Activated CD4-positive, alpha-beta T cell treated with anti-CD3 and anti-CD28 coated beads, Interleukin-2, amount 50 U/mL, for 4 hours (primary cell): ENCODE measurements at regions not wholly inside any gene's neighbourhood (a gene's known extent, or its start where the extent isn't known, plus 50 kb on each side); places are given as distances from the start of the nearest gene placed in this dataset.

Experiments used
- DNase-seq, 2 experiments: peaks; one replicate each; pipeline ENCODE4 v3.0.0-alpha.2; 2020

DNA sequence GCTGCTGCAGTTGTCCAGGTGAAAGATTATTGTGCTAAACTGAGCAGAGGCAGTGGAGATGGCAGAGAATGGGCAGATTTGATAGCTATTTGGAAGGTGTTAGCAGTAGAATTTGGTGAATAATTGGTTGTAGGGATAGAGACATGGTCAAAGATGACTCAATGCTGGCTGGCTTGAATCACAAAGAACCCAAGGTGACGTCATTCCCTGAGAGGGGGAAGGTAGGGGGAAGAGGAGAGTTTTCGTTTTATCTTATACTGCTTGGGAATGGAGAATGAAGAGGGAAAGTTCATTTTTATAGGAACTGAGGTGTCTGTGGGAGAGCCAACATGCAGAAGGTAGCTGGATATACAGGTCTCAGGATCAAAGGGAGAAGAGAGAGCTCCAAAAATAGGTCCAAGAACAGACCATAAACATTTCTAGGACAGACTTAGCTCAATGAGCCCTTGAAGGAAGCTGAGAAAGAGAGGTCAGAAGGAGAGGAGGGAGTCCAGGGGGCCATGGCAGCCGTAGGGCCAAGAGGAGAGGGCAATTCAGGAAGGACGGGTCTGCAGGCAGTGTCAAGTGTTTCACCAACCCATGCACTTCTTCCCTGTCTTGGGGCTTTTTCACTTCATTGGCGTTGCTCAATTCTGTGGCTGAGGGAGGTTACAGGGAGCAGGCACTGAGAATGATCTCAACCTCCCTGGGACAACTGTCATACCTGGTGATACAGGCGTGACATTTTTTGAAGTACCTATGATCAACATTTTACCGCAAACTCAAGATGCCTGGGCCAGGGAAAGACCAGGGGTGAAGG, 281.3 kb downstream of the TDRD15 start:
- no peak for DNase-seq

DNA sequence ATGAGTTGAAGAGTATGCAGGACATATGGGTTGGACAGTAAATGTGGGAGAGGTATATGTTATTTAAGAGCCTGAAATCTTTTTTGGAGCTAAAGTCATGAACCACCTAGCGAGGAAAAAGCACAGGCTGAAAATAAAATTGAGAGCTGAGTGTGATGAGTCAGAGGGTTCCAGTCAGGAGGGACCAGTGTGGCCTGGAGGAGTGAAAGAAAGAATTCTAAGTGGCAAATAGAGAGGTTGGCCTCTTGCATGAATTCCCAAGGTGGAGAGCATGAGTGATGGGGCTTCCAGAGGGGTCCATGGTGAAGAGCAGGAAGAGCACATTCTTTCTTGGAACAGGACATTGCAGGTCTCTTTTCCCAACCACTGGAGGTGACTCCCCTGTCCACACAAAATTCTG, 282.6 kb downstream of the TDRD15 start:
- DNase-seq = no peak

DNA sequence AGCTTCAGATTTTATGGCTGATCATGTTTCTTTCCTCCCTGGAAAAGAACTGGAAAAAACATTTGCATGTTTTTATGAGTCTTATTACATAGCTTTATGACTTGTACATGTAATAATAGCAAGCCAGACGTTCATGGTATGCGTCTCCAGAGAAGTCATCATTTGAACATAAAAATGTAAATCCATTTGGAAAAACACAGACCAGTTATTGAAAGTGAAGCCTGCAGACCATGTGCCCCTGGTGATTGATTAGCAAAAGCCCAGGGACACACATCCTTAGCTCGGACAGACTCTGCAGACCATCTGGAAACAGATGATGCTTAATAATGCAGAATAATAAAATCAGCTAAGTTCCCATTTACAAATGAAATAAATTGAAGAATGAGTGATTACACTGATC, 283.1 kb downstream of the TDRD15 start:
- DNase-seq = no peak

DNA sequence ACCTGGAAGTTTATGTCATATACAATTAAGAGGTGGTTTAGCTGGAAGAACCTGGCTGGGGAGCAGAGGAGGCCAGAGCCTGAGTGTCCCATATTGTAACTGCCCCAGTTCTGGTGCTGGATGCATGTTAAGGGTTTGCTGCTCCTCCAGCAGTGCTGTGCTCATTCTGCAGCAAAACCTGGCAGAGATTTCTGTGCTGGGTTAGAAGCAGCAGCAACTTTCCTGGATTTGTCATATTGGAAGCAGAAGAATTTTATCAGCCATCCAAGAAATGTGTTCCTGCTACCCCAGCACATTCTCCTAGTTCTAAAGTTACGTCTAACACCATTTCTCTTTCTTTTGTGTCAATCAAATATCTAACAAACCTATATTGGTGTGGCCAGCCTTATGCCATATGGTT, 284.1 kb downstream of the TDRD15 start:
- no peak for DNase-seq

DNA sequence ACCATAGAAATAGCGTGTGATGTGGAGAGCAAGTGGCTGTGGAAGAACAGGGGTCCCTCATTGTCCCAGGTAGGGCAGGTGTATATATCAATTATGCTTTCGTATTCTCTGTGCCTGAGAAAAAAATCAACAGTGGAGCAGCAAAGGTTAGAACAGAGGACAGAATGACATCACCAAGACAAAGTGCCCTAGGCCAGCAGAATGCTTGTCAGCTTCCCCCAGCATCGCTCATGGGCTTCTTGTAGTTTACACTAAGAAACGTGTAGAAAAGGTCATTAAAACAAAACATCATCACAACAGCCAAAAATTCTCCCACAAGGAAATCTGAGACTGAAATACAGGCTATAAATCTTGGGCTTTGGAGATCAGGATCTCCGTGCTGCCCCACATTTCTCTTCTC, 288.0 kb downstream of the TDRD15 start:
- DNase-seq = no peak

DNA sequence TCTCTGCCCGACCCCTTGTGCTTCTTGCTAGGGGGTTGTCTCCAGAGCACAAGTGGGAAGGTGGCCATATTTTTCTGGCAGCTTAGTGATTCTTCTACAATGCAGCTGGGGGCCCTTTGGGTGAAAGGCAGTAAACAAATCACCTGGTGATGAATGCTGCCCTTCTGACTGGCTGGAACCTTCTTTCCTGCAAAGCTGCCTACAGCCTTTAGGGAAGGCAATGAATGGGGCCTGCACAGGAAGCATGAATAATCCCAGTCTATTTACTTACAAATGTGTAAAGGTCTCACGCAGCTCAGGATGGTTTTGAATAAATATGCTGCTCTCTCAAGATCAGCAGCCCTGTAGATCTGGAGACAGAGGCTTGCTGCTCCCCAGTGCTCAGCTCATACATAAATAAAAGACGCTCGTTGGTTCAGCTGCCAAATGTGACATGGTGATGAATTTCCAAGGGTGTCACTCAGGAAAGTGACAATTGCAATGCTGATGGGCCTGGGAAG, 289.2 kb downstream of the TDRD15 start:
- DNase-seq = no peak

DNA sequence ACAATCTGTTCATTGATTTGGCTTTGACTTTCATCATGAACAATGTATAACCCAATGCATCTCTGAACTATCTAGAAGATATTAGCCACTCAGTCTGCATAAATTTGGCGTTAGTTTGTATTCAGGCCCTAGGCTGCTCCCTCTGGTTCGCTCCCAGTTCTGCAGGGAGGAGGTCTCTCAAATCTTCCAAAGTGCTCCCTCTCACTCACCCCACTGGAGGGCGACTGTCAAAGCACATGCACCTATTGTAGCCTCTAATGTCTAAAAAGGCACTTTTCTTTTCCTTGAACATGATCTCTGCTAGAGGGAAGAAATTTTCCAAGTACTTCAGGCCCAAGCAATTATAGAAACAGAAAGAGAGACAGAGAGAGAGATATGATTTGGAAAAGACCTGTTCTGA, 291.5 kb downstream of the TDRD15 start:
- no peak for DNase-seq

DNA sequence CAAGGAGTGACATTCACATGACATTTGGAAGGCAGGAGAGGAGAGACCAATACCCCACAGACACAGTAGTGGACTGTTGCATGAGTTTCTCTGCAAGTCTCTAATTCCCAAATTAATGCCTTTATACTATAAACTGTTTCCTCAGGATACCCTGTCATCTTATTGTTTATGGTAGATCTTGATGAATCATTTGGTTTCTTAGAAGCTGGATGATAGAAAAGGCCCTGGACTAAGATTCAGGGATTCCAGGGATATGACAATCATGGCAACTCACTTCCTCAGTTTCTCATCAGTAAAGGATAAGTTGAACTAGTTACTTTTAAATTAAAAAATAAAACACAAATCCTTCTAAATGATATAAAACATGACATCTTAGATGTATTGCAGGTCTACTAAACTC, 292.5 kb downstream of the TDRD15 start:
- DNase-seq = no peak

DNA sequence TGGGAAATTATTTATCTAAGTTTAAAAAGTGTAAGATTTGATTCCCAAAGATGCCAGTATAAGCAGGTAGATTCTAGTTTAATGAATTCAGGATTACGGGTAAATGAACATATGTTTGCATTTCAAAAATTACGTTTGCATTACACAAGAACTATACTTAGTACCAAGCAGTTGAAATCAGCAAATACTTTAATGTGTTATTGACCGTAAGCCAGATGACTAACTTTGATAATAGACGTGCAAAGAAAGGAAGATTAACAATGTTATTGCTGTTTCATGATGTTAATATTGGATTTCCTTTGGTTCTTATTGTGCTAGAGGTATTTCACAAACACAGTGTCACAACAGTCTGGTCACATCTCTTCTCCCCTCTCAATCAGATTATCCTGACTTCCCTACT, 294.7 kb downstream of the TDRD15 start:
- DNase-seq = no peak

DNA sequence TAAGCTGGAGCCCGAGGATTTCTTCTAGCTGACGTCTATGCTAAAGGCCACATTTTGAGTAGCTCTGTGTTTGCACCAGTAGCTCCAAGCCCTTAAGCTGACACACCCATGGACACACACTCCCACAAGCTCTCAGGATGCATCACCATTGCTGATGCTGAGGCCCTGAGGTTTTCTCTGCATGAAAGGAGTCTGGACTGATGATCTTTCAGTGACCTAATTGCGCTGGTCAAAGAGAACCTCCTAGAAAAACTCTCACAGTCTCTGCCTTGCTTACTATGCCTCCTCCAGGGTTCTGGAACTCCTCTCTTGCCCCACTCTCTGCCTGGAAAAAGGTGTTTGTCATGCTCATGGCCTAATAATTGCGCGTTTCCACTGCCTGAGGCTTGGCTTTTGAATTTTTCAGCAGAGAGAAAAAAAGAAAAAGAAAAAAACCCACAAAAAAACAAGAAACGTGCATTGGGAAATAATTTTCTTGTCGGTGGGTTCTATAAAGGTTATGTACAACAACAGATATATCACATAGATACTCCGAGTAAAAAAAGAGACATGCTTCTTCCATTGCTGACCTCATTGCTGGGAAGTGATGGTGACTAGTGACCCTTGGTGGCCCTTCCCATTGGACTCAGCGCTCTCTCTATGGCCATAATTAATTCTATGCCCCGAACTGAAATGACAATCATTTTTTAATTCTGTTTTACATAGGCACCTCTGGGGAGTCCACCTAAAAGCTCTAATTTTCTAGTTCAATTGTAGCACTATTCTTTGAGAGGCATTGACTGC, 297.0 kb downstream of the TDRD15 start:
- no peak for DNase-seq

DNA sequence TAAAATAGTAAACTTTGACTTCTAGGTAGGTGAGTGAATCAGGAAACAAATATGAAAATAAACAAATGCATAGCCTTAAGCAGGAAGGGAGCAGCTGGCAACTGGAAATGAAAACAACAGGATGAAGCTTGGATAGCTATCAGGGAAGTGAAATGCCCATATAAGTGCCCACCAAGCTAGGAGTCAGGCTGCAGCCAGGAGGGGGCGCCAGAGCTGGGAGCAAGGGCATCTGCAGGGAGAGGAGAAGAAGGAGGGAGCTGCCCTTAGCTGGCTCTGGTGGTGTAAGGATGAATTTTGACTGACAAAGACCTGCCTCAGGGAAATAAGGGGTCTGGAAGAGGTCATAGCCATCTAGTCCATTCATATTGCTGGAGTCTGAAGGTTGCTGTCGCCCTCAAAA, 298.3 kb downstream of the TDRD15 start:
- no peak for DNase-seq

DNA sequence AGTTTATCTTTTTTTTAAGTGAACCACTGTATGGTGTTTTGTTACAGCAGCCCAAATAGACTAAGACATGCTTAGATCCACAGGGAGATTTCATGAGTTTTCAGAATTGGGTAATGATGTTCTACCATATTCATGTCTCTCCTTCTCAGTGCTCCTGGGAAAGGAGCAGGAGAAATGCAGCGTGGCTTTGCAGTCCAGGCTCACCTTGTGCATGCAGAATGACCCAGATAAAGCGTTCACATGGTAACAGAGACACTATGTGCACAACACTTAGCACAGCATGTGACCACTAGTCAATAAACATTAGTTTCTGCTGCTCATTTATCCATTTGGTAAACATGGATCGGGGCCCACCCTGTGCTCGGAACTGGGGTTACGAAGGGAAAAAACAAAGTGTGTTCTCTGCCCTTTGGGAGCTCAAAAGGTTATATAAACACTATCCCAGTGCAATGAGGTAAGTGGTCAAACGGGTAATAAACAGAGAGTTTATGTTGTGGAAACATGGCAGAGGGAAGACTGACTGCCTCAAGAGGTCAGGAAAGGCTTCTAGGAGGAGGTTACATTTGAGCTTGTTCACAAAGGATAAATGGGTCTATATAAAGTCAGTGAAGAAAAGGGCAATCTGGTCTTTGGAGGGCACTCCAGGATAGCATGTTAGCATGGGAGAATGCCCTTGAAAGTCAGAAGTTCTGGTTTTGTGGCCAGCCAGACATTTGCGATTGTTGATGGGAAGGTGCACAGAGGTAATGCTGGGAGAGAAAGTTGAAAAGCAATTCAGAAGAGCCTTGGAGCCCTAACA, 299.2 kb downstream of the TDRD15 start:
- no peak for DNase-seq

DNA sequence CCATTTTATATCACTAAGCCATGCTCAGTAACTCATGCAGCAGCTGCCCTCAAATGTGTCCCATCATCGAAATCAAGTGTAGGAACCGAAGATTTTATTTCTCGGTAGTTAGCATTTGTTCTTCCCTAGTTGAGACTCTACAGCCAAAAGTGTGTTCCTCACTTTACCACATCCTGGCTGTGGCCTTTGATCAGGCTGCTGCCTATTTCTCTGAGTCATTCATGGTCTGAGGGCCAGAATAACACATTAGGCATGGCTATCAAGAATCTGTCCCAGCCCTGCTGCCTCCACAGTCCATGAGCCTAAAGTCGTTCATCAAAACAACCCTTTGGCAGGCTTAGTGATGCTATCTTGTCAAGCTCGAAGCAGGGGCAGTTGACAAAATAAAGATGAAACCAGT, 300.1 kb downstream of the TDRD15 start:
- no peak for DNase-seq

DNA sequence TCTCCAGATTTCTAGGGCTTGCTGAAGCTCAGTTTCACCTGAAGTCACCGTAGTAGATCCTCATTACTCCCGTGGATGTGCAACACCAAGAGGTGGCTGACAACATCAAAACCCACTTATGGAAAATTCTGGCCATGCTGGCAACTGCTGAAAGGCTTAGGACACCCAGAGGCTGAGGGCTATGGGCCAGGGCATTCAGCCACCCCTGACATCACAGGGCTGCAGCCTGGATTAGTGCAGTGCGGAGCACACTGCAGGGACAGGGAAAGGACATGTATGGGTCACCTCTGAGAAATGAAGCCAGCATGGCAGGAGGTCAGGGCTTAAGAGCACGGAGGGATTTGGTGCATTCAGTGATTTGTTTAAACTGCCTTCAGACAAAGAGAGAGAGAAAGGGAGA, 300.6 kb downstream of the TDRD15 start:
- no peak for DNase-seq

DNA sequence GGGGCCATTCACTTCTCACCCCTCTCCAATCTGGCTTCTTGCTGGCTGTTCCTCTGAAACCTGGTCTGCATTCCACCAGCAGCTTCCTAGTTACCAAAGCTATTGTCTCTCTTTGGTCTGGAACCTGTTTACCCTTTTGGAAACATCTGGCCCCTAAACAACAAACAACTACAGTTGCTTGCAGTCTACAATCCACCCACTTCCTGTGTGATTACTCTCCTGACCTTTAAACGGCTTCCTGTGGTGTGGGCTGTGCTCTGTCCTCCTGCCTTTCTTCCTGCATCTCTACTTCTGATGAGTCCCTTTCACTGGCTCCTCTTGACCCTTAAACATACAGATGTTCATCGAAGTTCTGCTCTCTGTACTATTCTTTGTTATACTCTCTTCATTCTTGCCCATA, 303.8 kb downstream of the TDRD15 start:
- no peak for DNase-seq

DNA sequence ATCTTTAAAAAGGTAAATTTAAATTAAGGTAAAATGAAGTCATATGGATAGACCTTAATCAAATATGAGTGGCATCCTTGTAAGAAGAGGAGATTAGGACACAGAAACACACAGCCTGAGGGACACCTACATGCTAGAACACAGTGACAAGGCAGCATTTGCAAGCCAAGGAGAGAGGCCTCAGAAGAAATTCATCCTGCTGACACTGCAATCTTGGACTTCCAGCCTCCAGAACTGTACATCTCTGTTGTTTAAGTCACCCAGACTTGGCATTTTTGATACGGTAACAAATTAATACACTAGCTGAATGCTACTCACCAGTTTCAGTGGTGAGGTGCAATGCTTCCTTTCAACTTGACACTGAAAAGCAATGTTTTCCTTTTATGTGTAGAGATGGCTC, 305.0 kb downstream of the TDRD15 start:
- no peak for DNase-seq

DNA sequence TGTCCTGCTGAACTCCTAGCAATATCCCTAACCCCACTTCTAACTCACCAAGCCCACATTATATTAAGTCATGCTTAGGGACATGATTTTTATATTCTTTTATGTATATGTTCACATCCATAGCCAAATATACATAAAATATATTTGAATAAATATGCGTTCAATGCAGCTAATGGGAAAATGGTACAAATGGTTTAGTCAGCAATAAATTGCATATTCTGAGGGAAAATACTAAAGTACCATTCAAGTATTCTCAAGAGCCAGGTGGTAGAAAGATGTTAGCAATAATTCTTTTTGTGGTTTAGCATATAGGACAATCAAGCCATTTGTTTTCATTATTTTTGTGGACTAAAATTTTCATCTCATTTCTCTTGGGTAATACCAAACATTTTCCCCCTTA, 306.0 kb downstream of the TDRD15 start:
- DNase-seq = no peak

DNA sequence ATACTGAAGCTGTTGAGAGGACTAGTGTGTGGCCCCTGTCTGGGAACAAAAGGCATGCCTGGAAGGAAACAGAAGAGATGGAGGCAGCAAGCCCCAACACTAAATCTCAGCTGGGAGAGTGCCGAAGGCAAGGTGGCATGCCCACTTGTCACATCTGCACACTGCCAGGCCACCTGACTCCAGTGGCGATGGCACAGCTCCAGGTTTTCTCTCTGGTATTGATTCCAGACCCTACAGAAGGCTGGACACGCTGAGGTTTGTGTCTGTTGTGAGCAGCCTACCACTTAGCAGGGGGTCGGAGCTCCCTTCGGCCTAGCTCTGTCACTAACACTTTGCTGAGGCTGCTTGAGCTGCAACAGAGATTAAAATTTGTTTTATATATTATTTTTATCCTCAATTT, 307.3 kb downstream of the TDRD15 start:
- no peak for DNase-seq

DNA sequence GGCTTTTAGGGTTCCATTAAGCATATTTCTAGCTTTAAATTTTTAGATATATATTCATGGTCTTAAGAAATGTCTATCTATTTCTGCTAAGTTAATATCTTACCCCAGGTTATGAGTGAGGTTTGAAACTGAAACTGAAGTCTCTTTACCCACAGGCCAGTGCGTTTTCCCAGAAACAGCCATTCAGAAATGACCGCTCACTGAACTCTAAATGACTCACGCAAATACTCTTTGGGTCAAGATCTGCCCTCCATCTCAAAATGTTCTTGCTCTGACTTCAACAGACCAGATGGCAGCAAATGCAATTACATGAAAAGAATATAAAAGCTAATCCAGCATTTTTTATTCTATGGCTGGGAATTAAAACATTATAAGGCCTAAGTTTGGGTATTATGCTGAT, 315.2 kb downstream of the TDRD15 start:
- DNase-seq = no peak

DNA sequence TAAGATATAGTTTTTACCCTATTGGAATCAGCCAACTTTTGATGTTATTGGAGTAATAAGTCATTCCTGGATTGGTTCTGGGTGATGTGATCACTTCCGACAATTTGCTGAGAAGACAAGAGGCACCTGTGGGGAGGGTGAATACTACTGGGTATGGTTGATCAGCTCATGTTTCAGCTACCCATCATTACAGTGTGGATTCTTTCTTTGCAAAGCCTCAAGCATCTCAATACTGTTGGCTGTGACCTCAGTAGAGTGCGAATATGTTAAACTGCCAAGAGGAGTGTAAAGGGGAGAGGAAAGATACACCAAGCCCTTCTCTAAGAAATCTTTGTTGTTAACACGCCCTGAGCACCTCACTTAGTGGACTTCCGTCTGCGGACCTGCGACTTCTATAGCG, 317.7 kb downstream of the TDRD15 start:
- no peak for DNase-seq

DNA sequence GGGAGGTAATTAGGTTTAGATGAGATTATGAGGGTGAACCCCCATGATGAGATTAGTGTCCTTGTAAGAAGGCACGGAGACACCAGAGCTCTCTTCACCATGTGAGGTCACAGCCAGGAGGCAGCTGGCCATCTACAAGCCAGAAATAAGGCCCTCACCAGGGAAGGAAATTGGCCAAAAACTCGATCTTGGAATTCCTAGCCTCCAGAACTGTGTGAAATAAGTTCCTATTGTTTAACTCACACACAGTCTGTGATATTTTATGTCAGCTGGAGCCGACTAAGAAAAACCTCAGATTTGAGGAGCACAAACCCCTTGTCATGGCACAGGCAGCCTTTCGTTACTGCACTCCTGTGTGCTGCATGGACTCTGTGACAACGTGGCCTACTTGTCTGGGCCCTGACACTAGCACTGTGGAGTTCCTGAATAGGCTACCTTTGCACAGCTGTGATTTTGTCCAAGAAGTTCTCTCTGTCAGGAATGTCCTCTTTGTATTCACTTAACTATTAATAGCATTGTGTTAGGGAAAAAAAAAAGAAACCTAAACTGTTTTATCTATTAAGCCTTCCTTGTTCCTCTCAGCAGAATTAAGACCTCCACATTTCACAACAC, 319.8 kb downstream of the TDRD15 start:
- no peak for DNase-seq

DNA sequence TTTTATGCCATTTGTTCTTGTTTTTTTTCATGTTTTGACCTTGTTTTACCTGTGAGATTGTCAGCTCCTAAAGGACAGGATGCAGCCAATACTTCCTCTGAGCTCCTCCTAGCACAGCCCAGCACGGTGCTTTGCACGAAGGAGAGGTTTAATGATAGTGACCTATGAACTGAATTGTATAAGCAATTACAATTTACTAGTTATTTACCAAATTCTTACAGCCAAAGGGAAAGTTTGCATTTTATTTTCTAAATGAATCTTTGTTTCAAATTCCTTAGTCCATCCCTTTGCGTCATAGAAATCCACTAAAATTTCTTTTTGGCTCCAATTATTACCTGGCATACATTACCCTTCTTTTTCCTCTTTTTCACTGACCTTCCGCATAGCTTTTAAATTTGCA, 326.1 kb downstream of the TDRD15 start:
- no peak for DNase-seq

DNA sequence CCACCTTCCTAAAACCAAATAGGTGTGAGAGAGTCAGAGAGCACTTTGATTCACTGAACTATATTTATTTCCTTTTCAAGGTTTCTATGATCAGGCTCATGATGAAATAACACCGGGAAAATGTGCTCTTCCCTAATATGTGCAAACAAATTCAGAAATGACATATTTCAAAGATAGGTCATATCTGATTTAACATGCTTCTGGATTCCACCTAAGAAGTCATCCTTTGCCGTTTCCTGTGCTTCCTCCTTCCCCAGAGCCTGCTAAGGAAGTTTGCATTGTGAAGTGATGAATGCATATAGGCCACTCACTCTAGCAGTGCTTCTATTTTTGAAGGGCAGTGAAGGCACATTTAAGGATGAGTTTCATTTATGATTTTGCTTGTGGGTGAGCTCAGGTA, 327.6 kb downstream of the TDRD15 start:
- DNase-seq = no peak
